ENCODE measurements at regions not wholly inside any gene's neighbourhood (a gene's known extent, or its start where the extent isn't known, plus 50 kb on each side); places are given as distances from the start of the nearest gene placed in this dataset.

DNA sequence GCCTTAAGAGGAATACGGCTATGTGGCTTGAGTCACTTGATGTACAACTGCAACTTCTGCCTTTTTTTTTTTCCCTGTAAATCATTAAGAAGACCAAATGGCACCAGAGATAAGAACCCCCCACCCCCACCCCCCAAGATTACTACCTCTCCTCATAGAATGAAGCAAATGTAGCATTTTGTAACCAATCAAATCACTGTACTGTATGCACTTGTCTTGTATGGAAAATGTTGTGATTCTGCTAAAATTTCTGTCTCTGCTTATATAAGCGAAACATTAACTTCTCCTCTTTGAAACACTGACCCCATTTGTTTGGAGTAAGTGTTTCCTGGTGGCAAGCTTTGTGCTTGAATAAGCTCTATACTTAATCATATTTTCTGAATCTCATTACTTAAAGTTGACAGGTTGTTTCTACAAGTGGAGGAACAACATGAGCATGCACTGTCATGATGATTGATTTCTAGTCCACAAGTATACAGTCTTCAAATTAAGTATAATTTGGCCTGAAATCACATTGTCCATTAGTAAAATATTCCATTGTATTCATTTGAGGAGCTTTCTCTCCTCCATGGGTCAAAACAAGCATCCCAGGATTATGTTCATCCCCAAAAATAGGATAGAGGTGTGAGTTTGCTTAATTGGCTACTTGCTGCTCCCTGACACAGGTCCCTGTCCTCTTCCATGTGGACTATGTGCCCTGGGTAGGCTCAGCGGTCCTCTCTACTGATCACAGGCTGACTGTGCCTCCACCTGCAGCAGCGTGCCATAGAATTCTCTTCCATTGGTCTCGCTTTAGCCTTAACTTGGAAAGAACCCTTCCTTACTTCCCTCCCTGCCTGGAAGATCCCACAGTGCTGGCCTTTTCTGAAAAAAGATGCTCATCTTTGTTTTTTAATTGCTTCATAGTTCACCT is 104.0 kb upstream of the BMP2K start:
- TF ChIP-seq, protein P1, sequence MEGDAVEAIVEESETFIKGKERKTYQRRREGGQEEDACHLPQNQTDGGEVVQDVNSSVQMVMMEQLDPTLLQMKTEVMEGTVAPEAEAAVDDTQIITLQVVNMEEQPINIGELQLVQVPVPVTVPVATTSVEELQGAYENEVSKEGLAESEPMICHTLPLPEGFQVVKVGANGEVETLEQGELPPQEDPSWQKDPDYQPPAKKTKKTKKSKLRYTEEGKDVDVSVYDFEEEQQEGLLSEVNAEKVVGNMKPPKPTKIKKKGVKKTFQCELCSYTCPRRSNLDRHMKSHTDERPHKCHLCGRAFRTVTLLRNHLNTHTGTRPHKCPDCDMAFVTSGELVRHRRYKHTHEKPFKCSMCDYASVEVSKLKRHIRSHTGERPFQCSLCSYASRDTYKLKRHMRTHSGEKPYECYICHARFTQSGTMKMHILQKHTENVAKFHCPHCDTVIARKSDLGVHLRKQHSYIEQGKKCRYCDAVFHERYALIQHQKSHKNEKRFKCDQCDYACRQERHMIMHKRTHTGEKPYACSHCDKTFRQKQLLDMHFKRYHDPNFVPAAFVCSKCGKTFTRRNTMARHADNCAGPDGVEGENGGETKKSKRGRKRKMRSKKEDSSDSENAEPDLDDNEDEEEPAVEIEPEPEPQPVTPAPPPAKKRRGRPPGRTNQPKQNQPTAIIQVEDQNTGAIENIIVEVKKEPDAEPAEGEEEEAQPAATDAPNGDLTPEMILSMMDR (IDR thresholded peaks at IDR 0.05) = no peak
- TF ChIP-seq POLR2A (IDR thresholded peaks at IDR 0.05) = no peak
